Neural progenitor cell (in vitro differentiated cells): ENCODE measurements at regions not wholly inside any gene's neighbourhood (a gene's known extent, or its start where the extent isn't known, plus 50 kb on each side); places are given as distances from the start of the nearest gene placed in this dataset.

Source experiments
- DNase-seq: peaks from one replicate; pipeline ENCODE4 v3.0.0-alpha.2; 2016; ENCODE audit warnings: low spot score
- H2AFZ ChIP-seq: fragments of 200-600 bp; sonication (generic); replicated peaks from 2 replicates; pipeline ENCODE4 v1.6.1; 2016; ENCODE audit warnings: antibody characterized with exemption
- H3F3A ChIP-seq: fragments of 200-600 bp; sonication (generic); 2 replicates; pipeline ENCODE4 v1.6.1; 2016; ENCODE audit warnings: antibody characterized with exemption, low read depth
- H3K27ac ChIP-seq: fragments of 200-600 bp; sonication (generic); 2 replicates; pipeline ENCODE4 v1.5.1; 2016; ENCODE audit warnings: mild to moderate bottlenecking
- H3K27me3 ChIP-seq: fragments of 200-600 bp; sonication (generic); 2 replicates; pipeline ENCODE4 v1.6.1; 2016; ENCODE audit warnings: mild to moderate bottlenecking, moderate library complexity
- H3K36me3 ChIP-seq: fragments of 200-600 bp; sonication (generic); 2 replicates; pipeline ENCODE4 v1.5.1; 2016
- H3K4me1 ChIP-seq: fragments of 200-600 bp; sonication (generic); 2 replicates; pipeline ENCODE4 v1.6.1; 2016; ENCODE audit warnings: mixed run types
- H3K4me2 ChIP-seq: fragments of 200-600 bp; sonication (generic); 2 replicates; pipeline ENCODE4 v1.6.1; 2016
- H3K4me3 ChIP-seq: fragments of 200-600 bp; sonication (generic); 2 replicates; pipeline ENCODE4 v1.5.1; 2016
- H3K79me2 ChIP-seq: fragments of 200-600 bp; sonication (generic); 2 replicates; pipeline ENCODE4 v1.6.1; 2016; ENCODE audit warnings: low read depth
- H3K9ac ChIP-seq: fragments of 200-600 bp; sonication (generic); 2 replicates; pipeline ENCODE4 v1.6.1; 2016
- H3K9me3 ChIP-seq: fragments of 200-600 bp; sonication (generic); 2 replicates; pipeline ENCODE4 v1.5.1; 2016; ENCODE audit warnings: low read depth
- H4K20me1 ChIP-seq: fragments of 200-600 bp; sonication (generic); 2 replicates; pipeline ENCODE4 v1.6.1; 2016; ENCODE audit warnings: low read depth
- H3K27ac Mint-ChIP-seq: 3 replicates; pipeline ENCODE4 v1.8.0; 2021; ENCODE audit warnings: mixed read lengths
- H3K27me3 Mint-ChIP-seq: 2 replicates; pipeline ENCODE4 v1.8.0; 2022; ENCODE audit warnings: low read depth, mild to moderate bottlenecking, inconsistent platforms, moderate library complexity, mixed read lengths; ENCODE audit not compliant: insufficient read depth
- H3K36me3 Mint-ChIP-seq: 3 replicates; pipeline ENCODE4 v1.8.0; 2021; ENCODE audit warnings: mixed read lengths
- H3K4me1 Mint-ChIP-seq: 3 replicates; pipeline ENCODE4 v1.8.0; 2021; ENCODE audit warnings: mixed read lengths
- H3K4me3 Mint-ChIP-seq: 3 replicates; pipeline ENCODE4 v1.8.0; 2021; ENCODE audit warnings: mild to moderate bottlenecking, moderate library complexity, mixed read lengths
- H3K9me3 Mint-ChIP-seq: 3 replicates; pipeline ENCODE4 v1.8.0; 2020; ENCODE audit warnings: mixed read lengths
- CTCF ChIP-seq: fragments of 200-600 bp; sonication (generic); IDR thresholded peaks from 2 replicates; pipeline ENCODE4 v1.5.1; 2017; ENCODE audit warnings: antibody characterized with exemption, mild to moderate bottlenecking
- EZH2 ChIP-seq: fragments of 200-600 bp; sonication (generic); IDR thresholded peaks from 2 replicates; pipeline ENCODE4 v1.6.1; 2017; ENCODE audit warnings: antibody characterized with exemption, mild to moderate bottlenecking, moderate library complexity
- EZH2phosphoT487 ChIP-seq: fragments of 200-600 bp; sonication (generic); IDR thresholded peaks from 2 replicates; pipeline ENCODE4 v1.6.1; 2017; ENCODE audit warnings: antibody characterized with exemption

DNA sequence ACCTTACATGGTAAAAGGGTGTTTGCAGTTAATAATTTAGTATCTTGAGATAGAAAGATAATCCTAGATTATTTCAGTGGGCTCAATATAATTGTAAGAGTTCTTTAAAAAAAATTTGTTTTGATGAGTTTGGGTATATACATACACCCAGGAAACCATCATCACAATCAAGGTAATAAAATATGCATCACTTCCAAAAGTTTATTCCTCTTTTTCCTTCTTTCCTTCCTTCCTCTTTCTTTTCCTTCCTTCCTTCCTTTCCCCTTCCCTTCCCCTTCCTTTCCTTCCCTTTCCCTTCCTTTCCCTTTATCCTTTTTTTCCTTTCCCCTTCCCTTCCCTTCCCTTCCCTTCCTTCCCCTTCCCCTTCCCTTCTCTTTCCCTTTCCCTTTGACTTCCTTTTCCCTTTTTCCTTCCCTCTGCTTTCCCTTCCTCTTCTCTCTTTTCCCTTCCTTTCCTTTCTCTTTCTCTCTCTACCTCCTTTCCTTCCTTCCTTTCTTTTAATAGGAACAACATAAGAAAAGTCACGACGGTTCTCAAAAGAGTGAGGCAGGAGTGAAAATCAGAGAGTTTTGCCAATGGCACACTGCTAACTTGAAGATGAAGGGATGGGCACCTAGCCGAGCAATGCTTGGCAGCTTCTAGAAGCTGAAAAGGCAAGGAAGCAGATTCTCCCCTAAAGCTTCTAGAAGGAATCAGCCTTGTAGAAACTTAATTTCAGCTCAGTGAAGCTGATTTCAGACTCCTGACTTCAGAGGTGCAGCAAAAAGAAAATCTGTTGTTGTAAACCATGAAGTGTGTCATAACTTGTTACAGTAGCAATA lies 2050.2 kb upstream of the AGA start:
- no peak overlapping the region for H3K9ac ChIP-seq
- H3K27ac ChIP-seq, result no peak overlapping the region
- no peak overlapping the region for H3K4me2 ChIP-seq
- no peaks in the 10 kb centered on the region for H3K9me3 ChIP-seq
- Mint-ChIP-seq H3K4me3 (no peak overlapping the region), H3K27me3 (peaks cover 2% of the 10 kb centered on the region), H3K27ac (no peak overlapping the region), H3K36me3 (no peaks in the 10 kb centered on the region), H3K4me1 (no peaks in the 10 kb centered on the region), H3K9me3 (no peaks in the 10 kb centered on the region)
- no peaks in the 10 kb centered on the region for H4K20me1 ChIP-seq
- H3K27me3 ChIP-seq, result no peaks in the 10 kb centered on the region
- H3K4me1 ChIP-seq, result no peaks in the 10 kb centered on the region
- H3K4me3 ChIP-seq, result no peak overlapping the region
- H2AFZ ChIP-seq, result no peak overlapping the region
- no peaks in the 10 kb centered on the region for H3K36me3 ChIP-seq
- no peak for TF ChIP-seq EZH2phosphoT487
- no peak for TF ChIP-seq EZH2
- no peak for DNase-seq
- H3F3A ChIP-seq, result no peaks in the 10 kb centered on the region
- H3K79me2 ChIP-seq, result no peaks in the 10 kb centered on the region

- Histone ChIP-seq H3K4me1 (no peaks in the 10 kb centered on the region), H3K9me3 (no peaks in the 10 kb centered on the region), H3K36me3 (no peaks in the 10 kb centered on the region), H2AFZ (no peak overlapping the region), H3K4me2 (no peak overlapping the region), H4K20me1 (no peaks in the 10 kb centered on the region), H3K79me2 (no peaks in the 10 kb centered on the region), H3K9ac (no peak overlapping the region), H3K27me3 (no peaks in the 10 kb centered on the region), H3F3A (no peaks in the 10 kb centered on the region), H3K27ac (no peak overlapping the region), H3K4me3 (no peak overlapping the region)
- Mint-ChIP-seq H3K36me3 (no peaks in the 10 kb centered on the region), H3K27me3 (no peaks in the 10 kb centered on the region), H3K4me1 (no peaks in the 10 kb centered on the region), H3K4me3 (no peak overlapping the region), H3K27ac (no peak overlapping the region), H3K9me3 (no peaks in the 10 kb centered on the region)
- TF ChIP-seq EZH2, result no peak
- no peak for TF ChIP-seq CTCF
- no peak for TF ChIP-seq EZH2phosphoT487
- no peak for DNase-seq
Observed at GRCh38 chr4:179503976-179504375, 2061.7 kb upstream of the AGA start.

- no peak overlapping the region for H3K4me3 Mint-ChIP-seq
- H3K9me3 ChIP-seq, result no peaks in the 10 kb centered on the region
Observed at GRCh38 chr4:179509489-179509888, 2067.3 kb upstream of the AGA start.

More at GRCh38 chr4:179509489-179509888, 2067.3 kb upstream of the AGA start:
- no peaks in the 10 kb centered on the region for H3K79me2 ChIP-seq
- H3K27ac ChIP-seq, result no peak overlapping the region
- no peaks in the 10 kb centered on the region for H3K27me3 Mint-ChIP-seq
- TF ChIP-seq CTCF (no peak), EZH2 (no peak), EZH2phosphoT487 (no peak)
- H3K36me3 ChIP-seq, result no peaks in the 10 kb centered on the region
- H3K27me3 ChIP-seq, result no peaks in the 10 kb centered on the region
- H3K9me3 Mint-ChIP-seq, result no peaks in the 10 kb centered on the region
- no peaks in the 10 kb centered on the region for H3K4me1 Mint-ChIP-seq
- no peak overlapping the region for H3K4me3 ChIP-seq
- no peak for DNase-seq
- H3K36me3 Mint-ChIP-seq, result no peaks in the 10 kb centered on the region
- no peak overlapping the region for H2AFZ ChIP-seq
- H3F3A ChIP-seq, result no peaks in the 10 kb centered on the region
- H3K4me1 ChIP-seq, result no peaks in the 10 kb centered on the region
- H4K20me1 ChIP-seq, result no peaks in the 10 kb centered on the region
- no peak overlapping the region for H3K4me2 ChIP-seq
- no peak overlapping the region for H3K27ac Mint-ChIP-seq
- no peak overlapping the region for H3K9ac ChIP-seq
